ENCODE measurements at regions not wholly inside any gene's neighbourhood (a gene's known extent, or its start where the extent isn't known, plus 50 kb on each side); places are given as distances from the start of the nearest gene placed in this dataset.

- Histone ChIP-seq H3K4me2 (ENCODE audit: unreplicated experiment) (no peak overlapping the region), H3K27ac (no peak overlapping the region), H3K36me3 (ENCODE audit: low read depth) (no peaks in the 10 kb centered on the region), H3K9me2 (ENCODE audit: insufficient read depth) (no peaks in the 10 kb centered on the region; the same call in 1 of the 2 replicates), H4K20me1 (ENCODE audit: insufficient read depth) (no peaks in the 10 kb centered on the region), H3K9me3 (ENCODE audit: low read depth) (no peaks in the 10 kb centered on the region), H3K4me3 (no peak overlapping the region), H3K9ac (no peak overlapping the region), H3F3A (ENCODE audit: insufficient read depth) (no peaks in the 10 kb centered on the region), H2AFZ (no peak overlapping the region), H3K27me3 (replicated peaks; ENCODE audit: insufficient read depth) (no peaks in the 10 kb centered on the region), H3K79me2 (ENCODE audit: insufficient read depth) (no peaks in the 10 kb centered on the region), H3K4me1 (ENCODE audit: insufficient read depth) (no peaks in the 10 kb centered on the region)
- in situ Hi-C loops (cut with MboI) = no loop called here
- DNase-seq = no peak
- TF ChIP-seq EZH2 (IDR thresholded peaks at IDR 0.05; ENCODE audit: insufficient read depth, poor library complexity, severe bottlenecking) = no peak
Measured at GRCh38 chr3:27059489-27059888, 309.7 kb downstream of the NEK10 start.
